Coronary artery (tissue), 2 donors: ENCODE measurements at regions not wholly inside any gene's neighbourhood (a gene's known extent, or its start where the extent isn't known, plus 50 kb on each side); places are given as distances from the start of the nearest gene placed in this dataset.

Source experiments
- DNase-seq: peaks from one replicate; pipeline ENCODE4 v3.0.0-alpha.2; 2017; ENCODE audit warnings: low spot score
- H3K27ac ChIP-seq, 2 donors: fragments of 200-600 bp; sonication (generic); one replicate each; pipeline ENCODE4 v1.5.1; 2016 to 2019
- H3K4me3 ChIP-seq: fragments of 200-600 bp; sonication (generic); 2 replicates; pipeline ENCODE4 v1.5.1; 2016; ENCODE audit warnings: mild to moderate bottlenecking, moderate library complexity
- TF ChIP-seq, protein P1 (sequence below): fragments of 200-600 bp; sonication (generic); IDR thresholded peaks from one replicate; pipeline ENCODE4 v1.5.1; 2019; ENCODE audit warnings: antibody characterized with exemption

DNA sequence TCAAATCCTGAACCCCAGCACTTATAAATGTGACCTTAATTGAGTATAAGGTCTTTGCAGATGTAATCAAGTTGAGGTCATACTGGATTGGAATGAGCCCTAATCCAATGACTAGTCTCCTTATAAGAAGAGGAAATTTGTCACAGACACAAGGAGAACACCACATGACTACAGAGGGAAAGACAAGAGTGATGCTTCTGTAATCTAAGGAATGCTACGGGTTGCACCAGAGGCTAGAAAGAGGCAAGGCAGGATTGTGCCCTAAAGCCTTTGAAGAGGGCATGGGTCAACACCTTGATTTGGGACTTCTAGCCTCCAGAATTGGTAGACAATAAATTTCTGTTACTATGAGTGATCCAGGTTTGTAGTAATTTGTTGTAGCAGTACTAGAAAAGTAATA, 135.0 kb downstream of the FOXG1 start:
- TF ChIP-seq, protein P1, sequence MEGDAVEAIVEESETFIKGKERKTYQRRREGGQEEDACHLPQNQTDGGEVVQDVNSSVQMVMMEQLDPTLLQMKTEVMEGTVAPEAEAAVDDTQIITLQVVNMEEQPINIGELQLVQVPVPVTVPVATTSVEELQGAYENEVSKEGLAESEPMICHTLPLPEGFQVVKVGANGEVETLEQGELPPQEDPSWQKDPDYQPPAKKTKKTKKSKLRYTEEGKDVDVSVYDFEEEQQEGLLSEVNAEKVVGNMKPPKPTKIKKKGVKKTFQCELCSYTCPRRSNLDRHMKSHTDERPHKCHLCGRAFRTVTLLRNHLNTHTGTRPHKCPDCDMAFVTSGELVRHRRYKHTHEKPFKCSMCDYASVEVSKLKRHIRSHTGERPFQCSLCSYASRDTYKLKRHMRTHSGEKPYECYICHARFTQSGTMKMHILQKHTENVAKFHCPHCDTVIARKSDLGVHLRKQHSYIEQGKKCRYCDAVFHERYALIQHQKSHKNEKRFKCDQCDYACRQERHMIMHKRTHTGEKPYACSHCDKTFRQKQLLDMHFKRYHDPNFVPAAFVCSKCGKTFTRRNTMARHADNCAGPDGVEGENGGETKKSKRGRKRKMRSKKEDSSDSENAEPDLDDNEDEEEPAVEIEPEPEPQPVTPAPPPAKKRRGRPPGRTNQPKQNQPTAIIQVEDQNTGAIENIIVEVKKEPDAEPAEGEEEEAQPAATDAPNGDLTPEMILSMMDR: no peak
- no peak for DNase-seq
- H3K4me3 ChIP-seq: no peak overlapping the region
- H3K27ac ChIP-seq: no peak overlapping the region

- TF ChIP-seq, protein P1: no peak
- H3K27ac ChIP-seq: no peak overlapping the region
- DNase-seq: no peak
- H3K4me3 ChIP-seq: no peak overlapping the region
Measured at GRCh38 chr14:28902930-28903329, 136.3 kb downstream of the FOXG1 start.

DNA sequence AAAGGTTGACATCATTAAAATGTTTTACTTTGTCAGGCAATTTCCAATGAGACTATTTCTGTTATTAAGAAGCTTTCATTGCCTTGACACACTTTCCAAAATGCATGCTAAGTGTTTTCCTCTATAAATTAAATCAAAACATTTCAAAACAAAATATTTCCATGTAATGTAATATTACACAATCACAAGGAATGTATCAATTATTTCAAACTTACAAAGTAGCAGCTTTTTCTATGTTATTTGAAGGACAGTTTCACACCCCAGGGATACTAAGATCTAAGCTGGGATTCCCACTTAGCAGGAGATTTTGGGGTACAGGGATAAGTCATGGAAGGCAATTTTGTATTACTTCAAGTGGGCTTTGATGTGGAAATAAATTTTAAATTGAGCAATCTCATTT, 144.9 kb downstream of the FOXG1 start:
- no peak overlapping the region for H3K4me3 ChIP-seq
- no peak for DNase-seq
- H3K27ac ChIP-seq: no peak overlapping the region
- TF ChIP-seq, protein P1: no peak

DNA sequence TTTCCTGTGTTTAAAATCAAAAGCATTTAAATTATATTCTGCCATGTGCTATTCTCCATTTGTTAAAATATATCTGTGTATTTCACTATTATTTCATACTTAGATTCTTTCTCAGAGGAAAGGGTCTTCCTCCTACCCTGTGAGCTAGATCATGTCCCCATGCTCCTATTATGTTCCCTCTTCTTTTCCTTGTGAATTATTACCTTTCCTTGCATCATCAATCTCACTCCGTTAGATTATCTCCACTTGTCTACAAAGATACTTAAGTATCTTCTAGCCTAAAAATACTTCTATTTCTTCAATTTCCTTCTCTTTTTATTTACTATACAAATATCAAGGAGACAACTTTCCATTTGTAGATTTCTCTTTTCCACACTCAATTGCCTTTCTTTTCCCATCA, 146.5 kb downstream of the FOXG1 start:
- Histone ChIP-seq H3K4me3 (no peak overlapping the region), H3K27ac (no peak overlapping the region)
- TF ChIP-seq, protein P1: no peak
- no peak for DNase-seq

GRCh38 chr14:28926122-28926521, 159.5 kb downstream of the FOXG1 start:
- DNase-seq: no peak
- no peak overlapping the region for H3K27ac ChIP-seq
- H3K4me3 ChIP-seq: no peak overlapping the region
- TF ChIP-seq, protein P1: no peak

GRCh38 chr14:28931999-28932398, 165.4 kb downstream of the FOXG1 start:
- TF ChIP-seq, protein P1: no peak
- no peak overlapping the region for H3K4me3 ChIP-seq
- no peak for DNase-seq
- no peak overlapping the region for H3K27ac ChIP-seq

GRCh38 chr14:28936601-28937000, 170.0 kb downstream of the FOXG1 start:
- H3K4me3 ChIP-seq: no peak overlapping the region
- TF ChIP-seq, protein P1: no peak
- no peak overlapping the region for H3K27ac ChIP-seq
- no peak for DNase-seq
